Progenitor cell of endocrine pancreas (in vitro differentiated cells): ENCODE measurements at regions not wholly inside any gene's neighbourhood (a gene's known extent, or its start where the extent isn't known, plus 50 kb on each side); places are given as distances from the start of the nearest gene placed in this dataset.

Source experiments
- DNase-seq: peaks from one replicate; pipeline ENCODE4 v3.0.0; 2021; ENCODE audit warnings: low spot score; ENCODE audit not compliant: unreplicated experiment
- H3K27ac Mint-ChIP-seq: 2 replicates; pipeline ENCODE4 v1.8.0; 2021; ENCODE audit warnings: mild to moderate bottlenecking, moderate library complexity, mixed read lengths
- H3K27me3 Mint-ChIP-seq: 2 replicates; pipeline ENCODE4 v1.8.0; 2021; ENCODE audit warnings: mixed read lengths
- H3K36me3 Mint-ChIP-seq: 2 replicates; pipeline ENCODE4 v1.8.0; 2022; ENCODE audit warnings: mixed read lengths; ENCODE audit not compliant: insufficient read depth
- H3K4me1 Mint-ChIP-seq: 2 replicates; pipeline ENCODE4 v1.8.0; 2021; ENCODE audit warnings: low read depth, mixed read lengths
- H3K4me3 Mint-ChIP-seq: 2 replicates; pipeline ENCODE4 v1.8.0; 2021; ENCODE audit warnings: low read depth, mild to moderate bottlenecking, moderate library complexity, mixed read lengths
- H3K9me3 Mint-ChIP-seq: 2 replicates; pipeline ENCODE4 v1.8.0; 2021; ENCODE audit warnings: low read depth, mixed read lengths
- TF ChIP-seq, protein P1 (sequence below): fragments of 200-600 bp; sonication (generic); IDR thresholded peaks from one replicate; pipeline ENCODE4 v1.5.0; 2021; ENCODE audit warnings: antibody characterized with exemption, mild to moderate bottlenecking; ENCODE audit not compliant: unreplicated experiment

DNA sequence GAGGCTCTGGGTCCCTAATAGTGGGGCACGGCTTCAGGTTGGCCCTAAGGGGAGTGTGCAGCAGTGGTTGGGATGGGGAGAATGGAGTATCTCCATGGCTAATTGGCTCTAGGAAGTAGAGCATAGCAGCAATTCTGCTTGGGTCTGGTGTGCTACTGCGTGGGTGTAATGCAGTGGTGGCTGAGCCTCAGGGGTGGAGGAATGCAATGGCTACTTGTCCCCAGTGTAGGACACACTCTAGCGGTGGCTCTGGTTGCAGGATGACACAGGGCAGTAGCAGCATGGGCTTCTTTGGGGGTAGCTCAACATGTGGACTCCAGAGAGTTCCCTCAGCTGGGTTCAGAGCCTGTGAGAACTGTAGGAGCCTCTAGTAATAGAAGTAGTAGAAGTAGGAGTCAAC lies 91.2 kb upstream of the FAM78B start:
- Mint-ChIP-seq H3K27ac (no peak overlapping the region), H3K36me3 (no peaks in the 10 kb centered on the region), H3K27me3 (no peaks in the 10 kb centered on the region), H3K4me1 (no peaks in the 10 kb centered on the region), H3K4me3 (no peak overlapping the region), H3K9me3 (peaks cover 5% of the 10 kb centered on the region)
- TF ChIP-seq, protein P1, sequence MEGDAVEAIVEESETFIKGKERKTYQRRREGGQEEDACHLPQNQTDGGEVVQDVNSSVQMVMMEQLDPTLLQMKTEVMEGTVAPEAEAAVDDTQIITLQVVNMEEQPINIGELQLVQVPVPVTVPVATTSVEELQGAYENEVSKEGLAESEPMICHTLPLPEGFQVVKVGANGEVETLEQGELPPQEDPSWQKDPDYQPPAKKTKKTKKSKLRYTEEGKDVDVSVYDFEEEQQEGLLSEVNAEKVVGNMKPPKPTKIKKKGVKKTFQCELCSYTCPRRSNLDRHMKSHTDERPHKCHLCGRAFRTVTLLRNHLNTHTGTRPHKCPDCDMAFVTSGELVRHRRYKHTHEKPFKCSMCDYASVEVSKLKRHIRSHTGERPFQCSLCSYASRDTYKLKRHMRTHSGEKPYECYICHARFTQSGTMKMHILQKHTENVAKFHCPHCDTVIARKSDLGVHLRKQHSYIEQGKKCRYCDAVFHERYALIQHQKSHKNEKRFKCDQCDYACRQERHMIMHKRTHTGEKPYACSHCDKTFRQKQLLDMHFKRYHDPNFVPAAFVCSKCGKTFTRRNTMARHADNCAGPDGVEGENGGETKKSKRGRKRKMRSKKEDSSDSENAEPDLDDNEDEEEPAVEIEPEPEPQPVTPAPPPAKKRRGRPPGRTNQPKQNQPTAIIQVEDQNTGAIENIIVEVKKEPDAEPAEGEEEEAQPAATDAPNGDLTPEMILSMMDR: no peak
- no peak for DNase-seq

DNA sequence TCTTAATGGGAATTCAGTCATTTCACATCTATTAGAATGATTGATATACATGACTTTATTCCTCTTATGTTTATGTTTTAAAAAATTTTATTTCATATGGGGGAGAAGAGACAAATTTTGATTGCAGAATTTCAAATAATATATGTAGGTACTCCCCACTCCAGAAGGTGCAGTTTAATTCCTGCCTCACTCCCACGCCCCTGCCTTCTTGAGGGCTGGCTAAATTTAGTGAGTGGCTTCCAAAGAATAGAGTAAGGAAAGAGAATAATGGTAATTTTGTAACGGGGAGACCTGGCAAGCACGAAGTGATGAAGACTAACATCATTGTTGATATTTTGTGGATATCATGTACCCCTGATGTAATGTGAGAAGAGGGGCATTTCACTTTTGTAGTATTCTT lies 94.7 kb upstream of the FAM78B start:
- TF ChIP-seq, protein P1: no peak
- no peak overlapping the region for H3K27ac Mint-ChIP-seq
- H3K36me3 Mint-ChIP-seq: no peaks in the 10 kb centered on the region
- no peaks in the 10 kb centered on the region for H3K4me1 Mint-ChIP-seq
- DNase-seq: no peak
- no peaks in the 10 kb centered on the region for H3K9me3 Mint-ChIP-seq
- no peaks in the 10 kb centered on the region for H3K27me3 Mint-ChIP-seq
- H3K4me3 Mint-ChIP-seq: no peak overlapping the region

DNA sequence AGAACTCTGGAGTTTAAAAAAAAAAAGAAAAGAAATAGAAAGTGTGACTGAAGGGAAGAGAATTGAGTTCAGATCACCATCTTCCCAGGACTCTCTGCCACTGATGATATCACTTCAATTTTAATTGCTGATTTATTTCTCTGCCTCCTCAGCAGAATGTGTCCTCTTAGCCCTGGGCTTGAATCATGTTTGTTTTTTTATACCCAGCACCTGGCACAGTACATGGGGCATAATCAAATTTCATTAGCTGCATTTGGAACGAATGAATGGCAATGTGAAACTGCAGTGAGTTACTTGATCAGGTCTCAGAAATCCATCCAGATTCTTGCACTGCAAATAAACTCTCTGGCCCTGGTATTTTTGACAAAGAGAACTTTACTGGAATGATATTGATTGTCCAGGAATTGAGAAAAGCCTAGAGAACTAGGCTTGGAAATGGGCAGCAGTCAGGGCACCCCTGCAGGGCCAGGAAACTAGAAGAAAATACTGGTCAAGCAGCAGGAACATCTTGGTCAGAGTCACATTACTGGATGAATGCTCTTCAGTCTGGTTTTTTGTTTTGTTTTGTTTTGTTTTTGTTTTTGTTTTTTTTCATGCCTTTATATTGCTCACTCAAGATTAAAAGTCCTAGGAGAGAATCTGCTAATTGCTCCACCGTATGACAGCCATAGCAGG lies 103.8 kb upstream of the FAM78B start:
- Mint-ChIP-seq H3K36me3 (no peaks in the 10 kb centered on the region), H3K4me3 (no peak overlapping the region), H3K27ac (no peak overlapping the region), H3K4me1 (no peaks in the 10 kb centered on the region), H3K9me3 (peaks cover 1% of the 10 kb centered on the region), H3K27me3 (no peaks in the 10 kb centered on the region)
- no peak for DNase-seq
- TF ChIP-seq, protein P1: no peak

DNA sequence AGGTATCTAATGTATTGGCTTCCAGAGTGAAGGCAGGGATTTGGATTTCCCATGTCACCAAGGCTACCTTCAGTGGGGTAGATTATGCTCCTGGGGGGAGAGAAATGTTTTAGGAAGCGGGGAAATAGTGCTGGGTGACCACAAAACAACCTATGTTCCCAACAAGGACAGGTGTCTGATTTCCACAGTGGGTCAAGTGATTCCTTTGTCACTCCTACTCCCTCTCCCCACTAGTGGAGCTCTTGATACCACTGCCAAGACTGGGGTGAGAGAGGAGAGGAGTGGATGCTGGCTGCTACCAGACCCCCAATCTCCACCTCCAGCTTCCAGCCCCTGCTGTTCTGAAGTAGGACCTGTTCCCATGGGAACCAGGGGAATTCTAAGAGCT lies 104.3 kb upstream of the FAM78B start:
- Mint-ChIP-seq H3K4me1 (no peaks in the 10 kb centered on the region), H3K27me3 (no peaks in the 10 kb centered on the region), H3K4me3 (no peak overlapping the region), H3K36me3 (no peaks in the 10 kb centered on the region), H3K27ac (no peak overlapping the region), H3K9me3 (peaks cover 3% of the 10 kb centered on the region)
- DNase-seq: no peak
- TF ChIP-seq, protein P1: no peak

DNA sequence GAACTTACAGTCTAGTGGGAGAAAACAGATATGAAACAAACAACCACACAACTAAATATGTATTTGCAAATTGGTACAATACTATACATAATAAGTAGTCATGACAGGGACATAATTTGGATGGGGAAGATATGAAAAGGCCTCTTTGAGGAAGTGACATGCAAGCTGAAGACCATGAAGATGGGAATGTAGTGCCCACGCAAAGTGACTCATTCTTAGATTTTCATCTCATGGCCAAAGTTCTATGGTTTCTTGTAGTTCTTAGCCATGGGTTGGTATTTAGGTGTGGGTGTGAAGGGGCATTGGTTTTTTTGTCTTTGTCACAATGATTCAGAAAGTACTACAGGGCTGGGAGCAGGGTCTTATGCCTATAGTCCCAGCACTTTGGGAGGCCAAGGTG lies 105.4 kb upstream of the FAM78B start:
- H3K4me3 Mint-ChIP-seq: no peak overlapping the region
- no peak for DNase-seq
- no peaks in the 10 kb centered on the region for H3K4me1 Mint-ChIP-seq
- no peaks in the 10 kb centered on the region for H3K27me3 Mint-ChIP-seq
- peaks cover 3% of the 10 kb centered on the region for H3K9me3 Mint-ChIP-seq
- TF ChIP-seq, protein P1: no peak
- no peak overlapping the region for H3K27ac Mint-ChIP-seq
- H3K36me3 Mint-ChIP-seq: no peaks in the 10 kb centered on the region
